Fibroblast of skin of back (primary cell): ENCODE measurements at regions not wholly inside any gene's neighbourhood (a gene's known extent, or its start where the extent isn't known, plus 50 kb on each side); places are given as distances from the start of the nearest gene placed in this dataset.

ENCODE experiments used
- DNase-seq: peaks from one replicate; pipeline ENCODE4 v3.0.0-alpha.2; 2013

DNA sequence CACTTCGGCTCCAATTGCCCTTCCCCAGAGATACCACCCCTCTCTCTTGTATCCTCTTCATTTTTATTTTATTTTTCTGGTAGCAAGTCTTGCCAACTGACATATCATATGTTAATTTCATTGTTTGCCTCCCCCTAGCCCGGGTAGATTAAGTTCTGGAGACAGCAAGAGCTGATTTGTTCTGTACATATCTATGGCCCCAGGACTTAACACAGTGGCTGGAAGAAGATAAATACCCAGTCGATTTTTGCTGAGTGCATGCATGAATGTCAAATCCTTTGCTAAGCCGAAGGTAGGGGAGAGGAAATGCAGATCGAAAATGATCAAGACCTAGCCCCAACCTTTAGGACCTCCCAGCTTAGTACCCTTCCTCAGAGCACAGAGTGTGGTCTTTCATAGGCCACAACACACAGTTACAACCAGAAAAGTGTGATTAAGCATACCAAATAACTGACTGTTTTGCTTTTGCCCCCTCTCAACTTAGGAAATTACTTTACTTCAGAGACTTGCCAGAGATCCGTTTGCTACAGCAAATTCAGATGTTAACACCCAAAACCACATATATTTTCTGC, 58.7 kb upstream of the KLF3 start:
- DNase-seq, result no peak

DNA sequence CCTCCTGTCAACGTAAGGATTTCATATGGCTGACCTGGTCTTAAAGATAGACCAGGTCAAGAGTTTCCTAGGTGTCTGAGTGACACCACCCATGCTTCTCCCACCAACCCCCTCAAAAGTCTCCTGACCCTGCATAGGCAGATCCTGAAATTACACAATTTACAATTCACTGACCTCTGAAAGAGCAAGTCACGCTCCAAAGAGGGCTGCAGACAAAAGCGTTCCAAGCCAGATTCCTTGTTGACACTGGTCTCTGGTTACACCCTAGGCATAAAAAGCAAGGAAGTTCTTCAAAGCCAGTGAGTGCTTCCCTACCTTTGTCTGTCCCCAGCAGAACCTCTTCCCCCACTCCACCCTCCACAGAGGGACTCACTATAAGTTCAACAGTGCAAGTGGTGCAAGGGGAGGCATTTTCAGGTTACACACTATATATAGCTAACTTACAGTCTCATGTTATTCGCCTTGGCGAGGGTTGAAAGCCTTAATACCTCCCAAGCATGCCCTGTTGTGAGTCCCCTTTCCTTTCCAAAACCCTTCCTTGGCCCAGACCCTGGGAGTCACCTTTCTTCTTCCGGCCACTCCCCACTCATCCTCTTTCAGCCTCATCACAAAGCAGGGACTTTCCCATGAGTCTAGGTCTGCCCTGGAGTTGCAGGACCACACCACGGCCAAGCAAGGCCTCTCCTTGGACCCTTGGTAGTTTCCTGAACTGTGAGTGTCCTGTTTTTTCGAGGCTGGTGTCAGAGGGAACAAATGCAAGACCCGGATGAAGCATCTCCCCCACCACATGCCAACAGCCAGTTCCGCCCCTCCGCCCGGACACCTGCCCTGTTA, 58.0 kb upstream of the KLF3 start:
- DNase-seq, result no peak

DNA sequence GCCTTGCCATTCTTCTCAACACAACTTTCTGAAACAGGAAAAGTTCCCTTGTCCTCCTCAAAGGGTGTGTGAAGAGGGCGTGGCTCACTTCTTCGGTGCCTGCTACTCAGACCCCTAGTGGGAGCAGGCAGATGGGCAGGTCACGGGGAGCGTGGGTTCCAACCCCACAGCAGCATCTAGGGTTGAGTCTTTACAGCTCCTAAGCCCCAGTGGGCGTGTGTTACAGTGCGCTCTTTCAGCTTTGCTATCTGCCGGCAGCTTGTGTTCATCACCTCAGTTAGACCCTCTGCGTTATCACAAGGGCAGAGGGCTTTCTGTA, 57.5 kb upstream of the KLF3 start:
- DNase-seq, result no peak

DNA sequence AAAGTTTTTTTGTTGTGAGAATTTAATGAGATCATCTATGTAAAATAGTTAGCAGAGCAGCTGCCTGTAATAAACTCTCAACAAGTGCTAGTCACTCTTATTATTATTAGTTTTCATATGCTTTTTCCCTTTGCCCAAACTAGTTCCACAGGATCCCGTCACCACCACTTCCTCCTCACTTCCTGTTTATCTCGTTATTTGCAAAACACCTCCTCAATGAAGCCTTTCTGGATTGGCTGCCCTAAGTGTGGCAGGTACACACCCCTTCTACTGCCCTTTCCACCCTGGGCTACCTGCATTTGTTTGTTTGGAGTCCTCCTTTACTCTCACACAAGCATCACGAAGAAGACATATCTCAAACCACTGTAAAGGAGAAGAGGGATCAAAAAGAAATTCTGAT, 54.4 kb upstream of the KLF3 start:
- no peak for DNase-seq

DNA sequence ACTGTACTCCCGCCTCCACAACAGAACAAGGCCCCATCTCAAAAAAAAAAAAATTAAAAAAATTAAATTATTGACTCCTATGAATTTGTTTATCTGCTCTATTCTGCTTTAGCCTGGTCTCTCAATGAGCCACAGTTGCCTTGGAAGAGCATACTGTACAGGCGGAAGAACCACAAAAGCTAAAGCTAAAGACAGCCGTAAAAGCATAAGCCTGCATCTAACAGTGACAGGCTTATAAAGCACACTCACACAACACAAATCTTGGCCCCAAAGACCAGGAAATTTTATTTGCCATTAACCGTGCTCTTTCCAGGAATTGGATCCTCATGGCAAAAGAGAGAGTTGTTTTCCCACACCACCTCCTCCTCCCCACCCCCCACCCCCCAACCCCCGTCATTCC, 53.5 kb upstream of the KLF3 start:
- DNase-seq, result no peak

DNA sequence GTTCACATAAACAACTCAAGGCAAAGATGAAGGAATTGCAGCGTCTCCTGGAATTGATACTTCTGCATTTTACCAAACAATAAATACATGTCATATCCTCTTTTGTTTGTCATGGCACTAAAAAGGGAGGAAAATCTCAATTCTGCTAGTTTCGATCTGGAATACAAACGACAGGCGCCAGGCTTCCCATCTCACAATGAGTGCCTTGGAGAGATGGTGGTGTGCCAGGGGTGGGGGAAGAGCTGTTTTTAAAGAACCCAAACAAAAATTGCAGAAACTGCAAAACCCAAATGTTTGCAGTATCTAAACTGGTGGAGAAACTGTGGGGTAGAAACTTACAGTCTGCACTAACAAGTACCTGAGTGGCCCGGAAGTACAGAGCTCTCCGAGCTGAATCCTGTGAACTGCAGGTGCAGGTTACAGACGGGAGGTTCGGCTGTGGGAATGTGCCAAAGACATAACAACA, 53.0 kb upstream of the KLF3 start:
- DNase-seq, result no peak

DNA sequence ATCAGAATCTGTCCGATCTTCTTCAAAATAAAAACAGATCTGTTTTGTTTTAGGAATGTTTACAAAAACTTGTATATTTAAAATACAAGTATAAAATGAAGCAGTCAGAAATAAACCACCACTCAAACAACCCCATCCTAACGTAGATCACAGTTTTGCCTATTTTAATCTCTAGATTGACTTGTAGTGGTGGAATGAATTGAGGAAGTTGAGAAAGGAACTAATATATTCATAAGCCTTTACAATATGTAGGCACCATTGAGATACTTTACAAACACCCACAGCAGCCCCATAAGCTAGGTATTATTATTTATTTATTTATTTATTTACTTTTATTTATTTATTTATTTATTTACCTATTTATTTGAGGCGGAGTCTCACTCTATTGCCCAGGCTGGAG, 52.3 kb upstream of the KLF3 start:
- DNase-seq, result no peak

DNA sequence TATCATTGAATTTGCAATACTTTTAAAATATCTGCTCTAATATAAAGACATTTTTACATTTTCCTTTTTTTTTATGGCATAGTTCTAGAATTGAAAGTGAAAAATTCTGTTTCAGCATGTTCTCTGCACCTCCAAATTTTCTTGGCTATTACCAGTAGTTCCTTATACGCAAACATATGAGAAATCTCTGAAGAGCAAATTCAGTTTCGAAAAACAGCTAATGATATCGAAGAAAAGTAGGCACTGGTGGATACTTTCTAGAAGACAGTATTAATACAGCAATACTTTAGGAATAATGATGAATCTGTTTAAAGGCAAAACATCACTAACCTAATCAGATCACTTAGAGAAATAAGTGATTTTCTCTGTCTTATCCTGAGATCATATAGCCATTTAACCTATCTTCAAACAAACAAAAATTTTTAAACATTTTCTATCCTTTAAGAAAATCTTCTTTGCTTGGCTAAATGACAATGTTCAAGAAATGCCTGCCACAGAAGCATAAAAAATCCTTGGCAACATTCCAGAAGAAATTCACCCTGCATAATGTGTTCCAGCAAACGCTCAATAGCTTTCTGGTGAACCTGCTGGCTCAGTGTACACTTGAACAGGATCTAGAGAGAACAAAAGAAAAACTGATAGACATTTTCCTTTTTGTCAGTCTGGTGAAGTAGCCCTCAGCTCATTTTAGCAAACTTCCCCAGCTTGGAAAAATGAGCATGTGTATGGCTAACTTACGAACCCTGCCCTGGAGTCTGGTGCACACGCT, 51.2 kb upstream of the KLF3 start:
- DNase-seq, result no peak
